Aorta (tissue), 5 donors: ENCODE measurements at regions not wholly inside any gene's neighbourhood (a gene's known extent, or its start where the extent isn't known, plus 50 kb on each side); places are given as distances from the start of the nearest gene placed in this dataset.

ENCODE experiments used
- ATAC-seq: fragments of 200-7000 bp; cut with Tn5 transposase; one replicate; pipeline ENCODE4 v1.9.1; 2022; ENCODE audit warnings: moderate library complexity; ENCODE audit not compliant: low FRiP score
- DNase-seq, 2 donors: peaks; one replicate each; pipeline ENCODE4 v3.0.0-alpha.2; 2020
- H3K27ac ChIP-seq, 2 donors: one replicate each; pipeline ENCODE4 v1.5.1; 2013; ENCODE audit warnings: low read length in 2 of 2, mild to moderate bottlenecking in 2 of 2, moderate library complexity in 2 of 2, control low read depth in 1 of 2, inconsistent platforms in 1 of 2, low read depth in 1 of 2
- H3K27me3 ChIP-seq, 2 donors: one replicate each; pipeline ENCODE4 v1.6.1; 2013; ENCODE audit warnings: control low read depth in 1 of 2, low read length in 1 of 2, mild to moderate bottlenecking in 1 of 2, moderate library complexity in 1 of 2; ENCODE audit not compliant: insufficient read depth in 2 of 2, control insufficient read depth in 1 of 2
- H3K36me3 ChIP-seq, 2 donors: one replicate each; pipeline ENCODE4 v1.6.1; 2013; ENCODE audit warnings: control low read depth in 1 of 2, low read length in 1 of 2, mild to moderate bottlenecking in 1 of 2; ENCODE audit not compliant: insufficient read depth in 2 of 2, control insufficient read depth in 1 of 2
- H3K4me1 ChIP-seq, 2 donors: one replicate each; pipeline ENCODE4 v1.6.1; 2013; ENCODE audit warnings: low read length in 2 of 2, control low read depth in 1 of 2, mild to moderate bottlenecking in 1 of 2, moderate library complexity in 1 of 2; ENCODE audit not compliant: insufficient read depth in 2 of 2, control insufficient read depth in 1 of 2
- H3K4me3 ChIP-seq, 2 donors: one replicate each; pipeline ENCODE4 v1.5.1; 2013; ENCODE audit warnings: low read length in 2 of 2, control low read depth in 1 of 2, mild to moderate bottlenecking in 1 of 2
- H3K9me3 ChIP-seq: one replicate; pipeline ENCODE4 v1.6.1; 2013; ENCODE audit warnings: mild to moderate bottlenecking, low read length; ENCODE audit not compliant: control insufficient read depth
- WGBS, 2 donors: extraction: QIAGEN DNeasy Blood & Tissue Kit; methylation state at CpG; one replicate each; pipeline ENCODE4 v1.1.7; 2013; 5-methylcytosine and 5-hydroxymethylcytosine counted together
- intact Hi-C, 2 donors: fragments of 100-400 bp; cut with DNase I; formaldehyde crosslinking; loops; one replicate each; pipeline versions ENCODE4 v1.14.2 to v1.15.0; 2022
- donor health status: healthy with polysubstance abuse.
- donor health status: Bipolar disorder and iron deficiency.
- donor health status: DM: no; HTN: no; CAD: no.
- donor health status: DM: no; HTN: no; CAD: no.
- donor health status: DM: yes; HTN: yes; CAD: no.

- no peak overlapping the region for H3K27ac ChIP-seq
- DNase-seq (no peak), ATAC-seq (no peak)
Measured at GRCh38 chr5:54845567-54845941, 139.8 kb downstream of the ESM1 start.

DNA sequence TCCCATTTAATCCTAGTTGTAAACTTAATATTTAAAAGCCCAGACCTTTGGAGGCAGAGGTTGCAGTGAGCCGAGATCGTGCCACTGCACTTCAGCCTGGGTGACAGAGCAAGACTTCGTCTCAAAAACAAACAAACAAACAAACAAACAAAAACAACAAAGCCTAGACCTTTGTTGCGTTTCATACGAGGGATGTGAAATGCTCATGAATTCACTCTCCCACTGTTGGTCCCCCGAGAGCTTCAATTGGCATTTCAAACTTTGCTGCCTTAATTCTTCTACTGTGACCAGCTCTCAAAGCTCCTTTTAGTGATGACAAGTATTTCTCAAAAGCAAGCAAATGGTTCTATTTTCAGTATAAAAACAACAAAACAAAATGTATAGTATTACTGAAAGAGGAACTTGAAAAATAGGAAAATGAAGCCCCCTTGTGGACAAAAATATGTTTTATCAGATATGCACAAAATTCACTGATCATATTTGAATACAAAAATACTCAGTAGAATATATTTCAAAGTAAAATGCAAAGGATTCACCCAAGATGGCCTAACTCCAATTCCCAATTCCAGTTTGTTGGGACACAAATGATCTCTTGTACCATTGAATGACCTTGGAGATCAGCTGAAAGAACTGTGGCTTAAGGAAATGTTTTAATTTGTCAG, 140.4 kb downstream of the ESM1 start:
- H3K36me3 ChIP-seq, result no peaks in the 10 kb centered on the region
- H3K4me3 ChIP-seq, result no peak overlapping the region
- intact Hi-C loops, result loop anchor here (1.0 to 5.0 kb wide), 6 partner anchors 138 to 328 kb away; partner anchors contain the start of gene SNX18 (in 2 of the 2)
- H3K27me3 ChIP-seq, result no peaks in the 10 kb centered on the region
- no peaks in the 10 kb centered on the region for H3K9me3 ChIP-seq
- peak overlapping the region in 1 of 2 donors; percentile 79 for H3K27ac ChIP-seq
- 3 to 4% methylated on average over 6 of the region's 6 CpGs for WGBS, 2 donors
- ATAC-seq, result peak; percentile 74
- H3K4me1 ChIP-seq, result peaks cover 0 to 3% of the 10 kb centered on the region in 2 donors
- no peak for DNase-seq

More at GRCh38 chr5:54845567-54845941, 139.8 kb downstream of the ESM1 start:
- WGBS, 2 donors, result 57 to 60% methylated on average over 3 of the region's 3 CpGs
- no peaks in the 10 kb centered on the region for H3K27me3 ChIP-seq
- H3K9me3 ChIP-seq, result no peaks in the 10 kb centered on the region
- no peak overlapping the region for H3K4me3 ChIP-seq
- intact Hi-C loops, result loop anchor here (1.0 to 5.0 kb wide), 2 partner anchors 328 kb away; partner anchors contain the start of gene SNX18 (in 2 of the 2)
- peaks cover 0 to 3% of the 10 kb centered on the region in 2 donors for H3K4me1 ChIP-seq
- no peaks in the 10 kb centered on the region for H3K36me3 ChIP-seq

DNA sequence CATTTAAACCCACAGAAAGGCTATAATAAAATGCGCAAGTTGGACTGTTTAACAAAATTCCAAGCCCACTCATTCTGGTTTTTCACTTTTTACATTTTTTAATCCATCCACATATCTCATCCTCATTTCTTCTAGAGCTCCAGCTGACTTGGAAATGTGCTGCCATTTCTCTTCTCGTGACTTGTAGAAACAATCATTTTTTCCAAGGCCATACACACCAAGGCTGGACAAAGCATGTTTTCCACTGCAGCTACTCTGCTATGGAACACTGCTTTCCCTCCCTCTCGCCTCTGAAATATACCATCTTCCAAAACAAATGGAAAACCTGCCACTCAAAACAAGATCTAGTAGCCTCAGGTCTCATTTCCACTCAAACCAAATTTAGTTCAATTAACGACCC, 141.1 kb downstream of the ESM1 start:
- peak overlapping the region; percentile 64 to 82 for H3K27ac ChIP-seq

GRCh38 chr5:54841481-54841880, 143.9 kb downstream of the ESM1 start:
- no peaks in the 10 kb centered on the region for H3K36me3 ChIP-seq
- H3K9me3 ChIP-seq, result no peaks in the 10 kb centered on the region
- no peak overlapping the region for H3K4me3 ChIP-seq
- WGBS, 2 donors, result 100% methylated on average over 1 of the region's 1 CpG
- intact Hi-C loops, result loop anchor here (5.0 kb wide), 4 partner anchors 134 to 304 kb away; no protein-coding TSS in a partner anchor
- H3K27ac ChIP-seq, result no peak overlapping the region
- no peak for DNase-seq
- H3K4me1 ChIP-seq, result no peaks in the 10 kb centered on the region
- no peaks in the 10 kb centered on the region for H3K27me3 ChIP-seq
- no peak for ATAC-seq

More for the DNA sequence above, 141.1 kb downstream of the ESM1 start:
- ATAC-seq (no peak), DNase-seq (no peak)
- intact Hi-C loops, result loop anchor here (5.0 kb wide), 4 partner anchors 137 to 307 kb away; no protein-coding TSS in a partner anchor
- Histone ChIP-seq H3K4me1 (peaks cover 0 to 2% of the 10 kb centered on the region in 2 donors), H3K4me3 (no peak overlapping the region), H3K36me3 (no peaks in the 10 kb centered on the region), H3K9me3 (no peaks in the 10 kb centered on the region), H3K27me3 (no peaks in the 10 kb centered on the region)
- WGBS, 2 donors, result 20 to 21% methylated on average over 4 of the region's 4 CpGs

- H3K4me3 ChIP-seq, result no peak overlapping the region
- H3K27me3 ChIP-seq, result no peaks in the 10 kb centered on the region
- H3K27ac ChIP-seq, result no peak overlapping the region
- H3K36me3 ChIP-seq, result no peaks in the 10 kb centered on the region
- ATAC-seq, result no peak
- WGBS, 2 donors, result 83 to 88% methylated on average over 1 of the region's 1 CpG
- intact Hi-C loops, result no loop called here
- no peak for DNase-seq
- no peaks in the 10 kb centered on the region for H3K9me3 ChIP-seq
- no peaks in the 10 kb centered on the region for H3K4me1 ChIP-seq
Measured at GRCh38 chr5:54838843-54839242, 146.6 kb downstream of the ESM1 start.

GRCh38 chr5:54837981-54838380, 147.4 kb downstream of the ESM1 start:
- no peak overlapping the region for H3K4me3 ChIP-seq
- DNase-seq (no peak), ATAC-seq (no peak)
- no peaks in the 10 kb centered on the region for H3K27me3 ChIP-seq
- no peaks in the 10 kb centered on the region for H3K9me3 ChIP-seq
- no peaks in the 10 kb centered on the region for H3K4me1 ChIP-seq
- H3K27ac ChIP-seq, result no peak overlapping the region
- 91 to 92% methylated on average over 6 of the region's 6 CpGs for WGBS, 2 donors
- intact Hi-C loops, result no loop called here
- no peaks in the 10 kb centered on the region for H3K36me3 ChIP-seq

- no peaks in the 10 kb centered on the region for H3K36me3 ChIP-seq
- H3K27me3 ChIP-seq, result no peaks in the 10 kb centered on the region
- DNase-seq, result no peak
- no peak for ATAC-seq
- H3K4me1 ChIP-seq, result no peaks in the 10 kb centered on the region
- H3K9me3 ChIP-seq, result no peaks in the 10 kb centered on the region
- H3K4me3 ChIP-seq, result no peak overlapping the region
- intact Hi-C loops, result no loop called here
- WGBS, 2 donors, result 76 to 81% methylated on average over 7 of the region's 7 CpGs
- H3K27ac ChIP-seq, result no peak overlapping the region
Measured at GRCh38 chr5:54837093-54837492, 148.3 kb downstream of the ESM1 start.

GRCh38 chr5:54835647-54836046, 149.7 kb downstream of the ESM1 start:
- intact Hi-C loops, result no loop called here
- Histone ChIP-seq H3K27ac (no peak overlapping the region), H3K36me3 (no peaks in the 10 kb centered on the region), H3K4me3 (no peak overlapping the region), H3K9me3 (no peaks in the 10 kb centered on the region), H3K27me3 (no peaks in the 10 kb centered on the region), H3K4me1 (no peaks in the 10 kb centered on the region)
- ATAC-seq (no peak), DNase-seq (no peak)
- 88 to 96% methylated on average over 2 of the region's 2 CpGs for WGBS, 2 donors

DNA sequence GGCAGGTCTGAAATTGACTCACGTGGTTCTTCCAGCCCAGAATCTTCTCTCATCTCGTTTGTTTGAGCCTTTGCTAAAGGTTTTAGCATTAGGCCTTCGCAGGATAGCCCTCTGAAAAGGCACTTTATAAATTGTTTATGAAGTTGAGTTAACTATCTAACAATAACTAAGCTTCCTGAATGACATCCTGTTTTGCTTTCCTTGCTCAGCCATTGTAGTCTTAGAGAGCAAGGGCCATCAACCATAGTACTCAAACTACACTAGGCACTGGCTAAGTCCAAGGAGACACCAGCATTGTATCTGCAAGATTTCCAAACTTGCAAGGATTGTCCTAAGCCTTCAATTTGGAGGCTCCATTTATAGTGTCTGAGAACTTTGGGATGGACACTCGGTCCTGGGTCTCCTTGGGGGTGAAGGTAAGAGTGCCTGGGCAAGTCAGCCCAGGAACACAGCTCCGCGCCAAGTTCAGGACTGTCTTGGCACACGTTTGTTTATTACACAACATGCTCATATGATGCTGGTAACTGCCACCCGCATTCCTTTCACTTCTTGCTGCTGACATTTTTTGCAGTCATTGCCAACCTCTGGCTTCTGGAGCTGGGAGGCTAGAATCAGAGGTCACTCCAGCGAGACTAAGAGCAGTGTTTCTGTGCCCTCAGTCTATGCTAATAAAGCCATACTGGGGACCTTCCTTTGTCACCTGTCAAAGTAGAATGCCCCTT, 151.1 kb downstream of the ESM1 start:
- ATAC-seq (no peak), DNase-seq (no peak)
- Histone ChIP-seq H3K9me3 (no peaks in the 10 kb centered on the region), H3K27ac (no peak overlapping the region), H3K27me3 (no peaks in the 10 kb centered on the region), H3K4me1 (no peaks in the 10 kb centered on the region), H3K4me3 (no peak overlapping the region), H3K36me3 (no peaks in the 10 kb centered on the region)
- intact Hi-C loops, result no loop called here
- WGBS, 2 donors, result 70 to 78% methylated on average over 9 of the region's 9 CpGs
